GM20431 (cell line): ENCODE measurements at regions not wholly inside any gene's neighbourhood (a gene's known extent, or its start where the extent isn't known, plus 50 kb on each side); places are given as distances from the start of the nearest gene placed in this dataset.

Source experiments
- in situ Hi-C: fragments of 300-500 bp; cut with MseI, MboI; formaldehyde crosslinking; loops from one replicate; pipeline ENCODE4 v1.15.0; 2020; ENCODE audit warnings: low sequenced_read_pairs; ENCODE audit not compliant: unreplicated experiment

GRCh38 chr5:2575871-2576270 is 175.6 kb downstream of the IRX2 start:
- in situ Hi-C loops, result no loop called here

DNA sequence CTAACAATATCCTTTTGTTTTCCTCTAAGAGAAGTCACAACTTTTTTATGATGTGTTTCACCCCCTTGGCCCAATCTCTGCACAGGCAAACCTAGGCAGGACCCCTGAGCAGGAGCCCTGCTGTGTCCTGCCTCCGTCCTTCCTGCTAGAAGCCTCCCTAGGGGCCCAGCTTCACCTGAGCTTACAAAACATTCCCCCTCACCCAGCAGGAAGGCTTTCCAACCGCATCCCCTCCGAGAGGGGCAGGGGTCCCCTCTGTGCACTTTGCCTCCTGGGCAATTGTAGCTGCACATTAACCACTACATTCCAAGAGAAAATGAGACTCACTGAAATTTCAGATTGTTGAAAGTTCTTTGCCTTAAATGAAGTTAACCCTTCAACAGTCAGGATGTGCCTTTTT is 176.2 kb downstream of the IRX2 start:
- in situ Hi-C loops, result no loop called here

DNA sequence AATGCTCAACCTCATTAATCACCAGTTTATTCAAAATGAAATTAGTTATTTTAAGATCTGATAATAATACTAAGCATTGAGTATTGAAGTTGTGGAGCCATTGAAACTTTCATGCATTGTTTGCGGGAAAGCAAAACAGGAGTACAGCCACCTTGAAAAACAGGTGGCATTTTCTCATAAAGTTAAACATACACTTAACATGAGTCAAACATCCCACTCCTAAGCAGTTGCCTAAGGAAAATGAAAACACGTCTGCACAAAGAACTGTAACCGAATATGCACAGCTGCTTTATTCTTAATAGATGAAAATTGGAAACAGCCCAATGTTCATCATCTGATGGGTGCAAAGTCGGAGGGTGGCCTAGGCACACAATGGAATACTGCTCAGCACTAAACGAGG is 177.3 kb downstream of the IRX2 start:
- in situ Hi-C loops, result no loop called here

GRCh38 chr5:2570586-2570985 is 180.9 kb downstream of the IRX2 start:
- in situ Hi-C loops, result no loop called here

DNA sequence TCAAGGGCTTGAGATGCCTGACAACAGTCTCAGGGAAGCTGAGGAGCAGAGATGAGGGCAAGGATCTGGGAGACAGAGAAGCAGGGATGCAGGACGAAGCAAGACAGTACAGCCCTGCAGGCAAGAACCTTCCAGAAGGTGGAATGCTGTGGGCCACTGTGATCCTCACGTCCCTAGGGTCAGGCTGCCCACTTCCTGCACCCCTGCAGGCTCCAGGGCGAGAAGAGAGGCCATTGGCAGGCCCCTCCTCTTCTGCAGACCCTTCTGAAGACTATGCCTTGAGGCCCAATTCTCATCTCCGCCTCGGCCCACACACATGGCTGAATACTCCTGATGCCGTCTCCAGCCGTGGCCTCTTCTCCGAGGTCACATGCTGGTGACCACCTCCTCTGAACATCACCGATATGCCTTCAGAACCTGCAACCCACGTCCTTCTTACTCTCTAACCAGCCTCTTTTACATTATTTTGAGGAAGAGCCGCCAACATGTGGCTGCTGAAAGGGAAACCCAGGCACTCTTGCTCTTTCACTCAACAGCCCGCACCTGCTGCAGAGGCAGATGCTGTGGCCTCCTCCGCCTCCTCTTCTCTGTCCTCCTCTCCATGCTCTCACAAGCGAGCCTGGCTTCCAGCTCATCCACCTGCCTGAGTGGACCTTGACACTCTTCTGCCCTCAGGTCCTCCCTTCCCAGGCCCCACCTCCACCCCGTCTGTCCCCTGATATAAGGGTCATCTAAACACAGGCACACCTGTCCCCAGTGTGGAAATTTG is 181.5 kb downstream of the IRX2 start:
- in situ Hi-C loops, result no loop called here

DNA sequence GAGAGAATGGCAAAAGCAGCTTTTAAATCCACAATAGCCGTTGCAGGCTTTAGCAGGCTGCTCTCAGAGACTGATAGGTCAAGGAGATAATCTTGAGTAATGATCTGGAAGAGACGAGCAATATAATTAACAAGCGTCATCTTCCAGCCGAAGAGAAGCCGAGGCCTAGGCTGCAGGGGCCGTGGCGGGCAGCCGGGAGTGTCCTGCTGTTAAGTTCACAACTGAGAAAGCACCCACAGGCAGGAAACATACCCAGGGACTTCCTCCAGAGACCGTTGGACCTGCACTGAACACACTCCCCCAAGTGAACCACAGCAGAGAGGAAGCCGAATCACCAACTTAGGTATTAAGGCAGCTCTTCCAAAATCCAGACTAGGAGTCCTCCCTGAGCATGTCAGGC is 182.3 kb downstream of the IRX2 start:
- in situ Hi-C loops, result no loop called here

DNA sequence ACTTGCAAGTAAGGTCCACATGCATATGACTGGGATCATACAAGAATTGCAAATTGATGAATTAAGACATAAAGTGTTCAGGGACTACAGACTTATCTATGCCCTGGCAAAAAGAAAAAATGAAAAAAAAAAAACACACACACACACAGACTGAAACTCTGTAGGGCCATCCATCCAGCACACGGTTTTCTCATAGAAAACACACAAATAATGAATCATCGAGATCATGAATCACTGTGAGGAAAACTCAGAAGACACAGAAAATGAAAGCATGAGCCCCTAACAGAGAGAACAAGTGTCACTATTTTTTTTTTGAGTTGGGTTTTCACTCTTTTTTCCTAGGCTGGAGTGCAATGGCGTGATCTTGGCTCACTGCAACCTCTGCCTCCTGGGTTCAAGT is 185.2 kb downstream of the IRX2 start:
- in situ Hi-C loops, result no loop called here

GRCh38 chr5:2565147-2565546 is 186.3 kb downstream of the IRX2 start:
- in situ Hi-C loops, result no loop called here

GRCh38 chr5:2563046-2563445 is 188.4 kb downstream of the IRX2 start:
- in situ Hi-C loops, result no loop called here

GRCh38 chr5:2562036-2562435 is 189.4 kb downstream of the IRX2 start:
- in situ Hi-C loops, result no loop called here

GRCh38 chr5:2560435-2560834 is 191.0 kb downstream of the IRX2 start:
- in situ Hi-C loops, result no loop called here

GRCh38 chr5:2557435-2557834 is 194.0 kb downstream of the IRX2 start:
- in situ Hi-C loops, result no loop called here

- in situ Hi-C loops, result no loop called here
These were observed 195.0 kb downstream of the IRX2 start for GRCh38 chr5:2556375-2556966.

- in situ Hi-C loops, result no loop called here
These were observed 197.9 kb downstream of the IRX2 start for GRCh38 chr5:2553611-2554010.

DNA sequence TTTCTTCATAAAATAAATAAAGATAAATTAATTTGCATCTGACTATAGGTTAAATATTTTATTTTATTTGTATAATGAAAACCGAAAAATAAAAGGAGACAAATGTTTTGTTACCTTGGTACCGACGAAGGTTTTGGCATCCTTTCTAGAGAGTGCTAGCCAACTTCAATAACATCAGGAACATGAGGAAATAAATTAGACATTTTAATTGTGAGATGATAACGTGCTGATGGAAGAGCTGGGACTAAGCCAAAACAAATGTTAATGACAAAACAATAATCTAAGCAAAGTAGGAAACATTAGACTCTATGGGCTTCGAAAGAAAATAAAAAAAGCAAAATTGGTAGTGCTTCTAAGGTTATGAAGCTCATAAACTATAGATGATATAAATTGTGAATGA is 201.0 kb downstream of the IRX2 start:
- in situ Hi-C loops, result no loop called here

DNA sequence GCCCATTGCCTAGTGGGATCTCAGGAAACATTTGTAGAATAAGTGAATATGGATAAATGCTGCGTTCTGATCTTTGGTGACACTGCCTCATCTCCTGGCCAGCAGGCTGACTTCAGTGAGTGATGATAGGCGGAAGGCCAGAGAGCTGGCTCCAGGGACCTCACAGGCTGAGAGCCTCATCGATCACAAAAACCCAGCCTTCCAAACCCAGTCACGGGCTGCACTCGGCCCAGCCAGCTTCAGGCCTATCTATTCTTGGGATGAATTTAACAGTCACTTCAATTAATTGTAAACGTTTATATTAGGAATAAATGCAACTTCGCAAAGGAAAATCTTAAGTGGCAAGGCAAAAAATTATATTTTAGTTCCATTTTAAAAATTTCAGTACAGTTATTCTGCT is 201.6 kb downstream of the IRX2 start:
- in situ Hi-C loops, result no loop called here

DNA sequence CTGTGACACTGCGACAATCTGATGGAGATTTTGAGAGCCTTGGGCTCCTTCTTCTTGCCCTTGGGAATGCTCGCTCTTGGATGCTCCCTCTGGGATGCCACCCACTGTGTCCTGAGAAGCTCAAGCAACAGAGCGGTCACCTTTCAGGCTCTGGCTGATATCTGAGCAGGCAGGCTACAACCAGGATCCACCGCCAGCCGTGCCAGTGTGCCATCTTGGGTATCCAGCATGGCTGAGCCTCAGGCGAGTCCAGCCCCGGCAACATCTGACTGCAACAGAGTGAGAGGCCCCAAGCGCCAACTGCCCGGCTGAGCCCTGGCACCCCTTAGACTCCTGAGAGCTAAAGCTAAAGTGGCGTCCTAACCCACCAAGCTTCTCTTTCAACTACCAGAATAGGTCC is 202.1 kb downstream of the IRX2 start:
- in situ Hi-C loops, result no loop called here

DNA sequence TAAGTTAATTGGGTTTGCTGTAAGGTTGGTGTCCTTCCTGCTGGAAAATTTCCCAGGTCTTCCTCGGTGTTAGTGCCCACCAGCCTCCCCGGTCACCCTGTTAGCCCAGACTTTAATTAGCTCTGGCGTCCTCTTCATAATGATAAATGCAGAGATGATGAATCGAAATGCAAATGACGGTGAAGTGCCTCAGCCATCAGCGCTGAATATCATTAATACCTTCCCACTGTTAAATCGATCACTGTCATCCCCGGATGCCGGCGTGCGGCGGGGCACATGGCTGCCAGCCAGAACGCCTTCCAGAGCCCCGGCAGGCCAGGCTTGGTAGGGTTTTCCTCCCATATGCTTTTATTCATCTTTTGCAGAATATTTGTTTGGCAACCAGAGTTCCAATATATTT is 204.5 kb downstream of the IRX2 start:
- in situ Hi-C loops, result no loop called here

DNA sequence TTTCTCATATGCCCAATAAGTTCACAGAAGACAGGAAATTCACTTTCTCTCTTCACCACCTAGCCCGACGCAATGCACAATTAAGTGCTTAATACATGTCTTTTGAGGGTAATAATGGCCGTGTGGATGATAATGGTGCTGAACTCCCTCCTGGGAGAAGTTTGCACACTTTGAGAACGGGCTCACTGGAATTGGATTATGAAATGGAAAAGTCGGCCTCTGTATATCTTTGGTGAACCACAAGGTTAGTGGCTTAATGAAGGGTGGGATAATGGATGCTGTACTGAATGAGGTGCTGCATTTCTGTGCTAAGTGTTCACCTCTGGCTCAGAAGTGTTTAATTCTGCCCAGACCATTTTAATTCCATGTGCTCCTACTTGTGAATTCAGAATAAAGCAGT is 207.5 kb downstream of the IRX2 start:
- in situ Hi-C loops, result no loop called here

DNA sequence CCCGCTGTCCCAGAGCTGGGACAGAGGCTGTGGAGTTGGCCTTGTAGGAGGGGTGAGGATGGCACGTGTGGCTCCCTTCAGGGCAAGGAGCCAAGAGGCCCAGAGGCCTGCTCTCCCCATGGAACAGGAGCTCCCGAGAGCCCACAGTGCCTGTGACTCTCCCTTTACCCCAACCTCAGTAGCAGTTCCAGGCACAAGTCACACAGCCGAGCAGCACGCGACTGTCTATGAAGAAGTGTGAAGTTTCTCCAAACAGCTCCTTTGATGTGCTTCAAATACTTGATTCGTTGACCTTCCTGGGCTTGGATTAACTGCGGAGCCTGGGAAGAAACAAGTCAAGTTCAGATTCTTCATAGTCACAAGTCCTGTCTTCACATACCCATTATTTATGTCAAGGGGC is 208.7 kb downstream of the IRX2 start:
- in situ Hi-C loops, result no loop called here

DNA sequence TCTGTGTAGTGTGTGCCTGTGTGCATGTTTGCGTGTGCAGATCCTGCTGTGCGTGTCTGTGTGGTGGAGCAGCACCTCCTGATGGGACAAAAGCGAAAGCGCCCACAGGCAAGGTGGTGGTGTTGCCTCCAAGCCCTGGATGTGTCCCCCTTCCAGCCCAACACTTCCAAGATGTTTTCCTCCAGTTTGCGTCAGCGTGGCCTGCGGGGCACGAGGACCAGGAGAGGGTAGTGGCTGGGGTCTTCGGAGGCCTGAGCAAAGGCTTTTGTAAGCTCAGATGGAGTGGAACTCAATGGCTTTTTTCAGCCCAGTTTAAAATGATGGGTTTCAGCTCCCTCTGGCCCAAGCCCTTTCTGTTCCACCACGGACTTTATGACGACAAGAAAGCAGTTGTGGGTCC is 209.5 kb downstream of the IRX2 start:
- in situ Hi-C loops, result no loop called here

- in situ Hi-C loops, result no loop called here
These were observed 213.3 kb downstream of the IRX2 start for GRCh38 chr5:2538169-2538568.
